ENCODE measurements at regions not wholly inside any gene's neighbourhood (a gene's known extent, or its start where the extent isn't known, plus 50 kb on each side); places are given as distances from the start of the nearest gene placed in this dataset.

GRCh38 chr7:109893231-109893630 lies 1197.7 kb upstream of the LRRN3 start:
- TF ChIP-seq SMC3 (IDR thresholded peaks at IDR 0.05; ENCODE audit: borderline replicate concordance, low read length) (no peak), SP1 (IDR thresholded peaks at IDR 0.05; ENCODE audit: low read depth, low read length) (no peak), CTCF (IDR thresholded peaks at IDR 0.05 in 2 of 3, conservative IDR thresholded peaks at IDR 0.05 in 1 of 3; ENCODE audit: control insufficient read depth in 2 of 3, extremely low read depth in 1 of 3, insufficient read depth in 1 of 3, low read depth in 3 of 3, low read length in 3 of 3) (no peak), ZNF217 (IDR thresholded peaks at IDR 0.05) (no peak), BHLHE40 (IDR thresholded peaks at IDR 0.05; ENCODE audit: borderline replicate concordance in 1 of 2, low read depth in 2 of 2, low read length in 1 of 2) (no peak), EGR1 (IDR thresholded peaks at IDR 0.05; ENCODE audit: borderline replicate concordance in 1 of 2, low read depth in 2 of 2, low read length in 2 of 2) (no peak), POLR2A (IDR thresholded peaks at IDR 0.05; ENCODE audit: low read depth, low read length) (no peak), JUNB (IDR thresholded peaks at IDR 0.05) (no peak), NFYA (IDR thresholded peaks at IDR 0.05; ENCODE audit: borderline replicate concordance, low read depth, low read length) (no peak)
